DOHH2 (cell line): ENCODE measurements at regions not wholly inside any gene's neighbourhood (a gene's known extent, or its start where the extent isn't known, plus 50 kb on each side); places are given as distances from the start of the nearest gene placed in this dataset.

Experiments used
- CTCF ChIP-seq: fragments of 200-600 bp; sonication (generic); IDR thresholded peaks from one replicate; pipeline ENCODE4 v1.5.1; 2014; ENCODE audit warnings: antibody characterized with exemption, mild to moderate bottlenecking, low read depth, low read length; ENCODE audit not compliant: poor library complexity, severe bottlenecking
- EZH2phosphoT487 ChIP-seq: fragments of 200-600 bp; sonication (generic); IDR thresholded peaks from 2 replicates; pipeline ENCODE4 v1.6.1; 2017; ENCODE audit warnings: borderline replicate concordance, mild to moderate bottlenecking, antibody characterized with exemption, low read length, moderate library complexity, mixed read lengths

- TF ChIP-seq CTCF (no peak), EZH2phosphoT487 (no peak)
Observed at GRCh38 chr9:90047828-90048227, 443.0 kb downstream of the GADD45G start.
